ENCODE measurements at regions not wholly inside any gene's neighbourhood (a gene's known extent, or its start where the extent isn't known, plus 50 kb on each side); places are given as distances from the start of the nearest gene placed in this dataset.

- TF ChIP-seq USF1 (CRISPR knock-in tag; IDR thresholded peaks at IDR 0.05) (no peak), JUND (IDR thresholded peaks at IDR 0.05; ENCODE audit: borderline replicate concordance, low read depth, low read length) (no peak), JUND (tag; IDR thresholded peaks at IDR 0.05; ENCODE audit: borderline replicate concordance, low read depth, low read length) (no peak), SMC3 (conservative IDR thresholded peaks at IDR 0.05; ENCODE audit: insufficient read depth, low read depth, low read length) (no peak), REST (IDR thresholded peaks at IDR 0.05; ENCODE audit: borderline replicate concordance) (no peak), REST (CRISPR knock-in tag; IDR thresholded peaks at IDR 0.05; ENCODE audit: low read depth) (no peak), EP300 (IDR thresholded peaks at IDR 0.05; ENCODE audit: low read length) (no peak), POLR2AphosphoS5 (IDR thresholded peaks at IDR 0.05; ENCODE audit: control insufficient read depth, insufficient read depth, low read depth, low read length) (no peak), EZH2 (IDR thresholded peaks at IDR 0.05; ENCODE audit: borderline replicate concordance, low read depth, low read length) (no peak), GABPA (tag; conservative IDR thresholded peaks at IDR 0.05; ENCODE audit: low read depth) (no peak), CTCF (IDR thresholded peaks at IDR 0.05 in 2 of 3, conservative IDR thresholded peaks at IDR 0.05 in 1 of 3; ENCODE audit: insufficient read depth in 2 of 3, low read depth in 1 of 3, low read length in 3 of 3) (no peak), CEBPB (tag; IDR thresholded peaks at IDR 0.05) (no peak), ZNF431 (CRISPR knock-in tag; IDR thresholded peaks at IDR 0.05) (no peak)
- TF ChIP-seq, protein P1, sequence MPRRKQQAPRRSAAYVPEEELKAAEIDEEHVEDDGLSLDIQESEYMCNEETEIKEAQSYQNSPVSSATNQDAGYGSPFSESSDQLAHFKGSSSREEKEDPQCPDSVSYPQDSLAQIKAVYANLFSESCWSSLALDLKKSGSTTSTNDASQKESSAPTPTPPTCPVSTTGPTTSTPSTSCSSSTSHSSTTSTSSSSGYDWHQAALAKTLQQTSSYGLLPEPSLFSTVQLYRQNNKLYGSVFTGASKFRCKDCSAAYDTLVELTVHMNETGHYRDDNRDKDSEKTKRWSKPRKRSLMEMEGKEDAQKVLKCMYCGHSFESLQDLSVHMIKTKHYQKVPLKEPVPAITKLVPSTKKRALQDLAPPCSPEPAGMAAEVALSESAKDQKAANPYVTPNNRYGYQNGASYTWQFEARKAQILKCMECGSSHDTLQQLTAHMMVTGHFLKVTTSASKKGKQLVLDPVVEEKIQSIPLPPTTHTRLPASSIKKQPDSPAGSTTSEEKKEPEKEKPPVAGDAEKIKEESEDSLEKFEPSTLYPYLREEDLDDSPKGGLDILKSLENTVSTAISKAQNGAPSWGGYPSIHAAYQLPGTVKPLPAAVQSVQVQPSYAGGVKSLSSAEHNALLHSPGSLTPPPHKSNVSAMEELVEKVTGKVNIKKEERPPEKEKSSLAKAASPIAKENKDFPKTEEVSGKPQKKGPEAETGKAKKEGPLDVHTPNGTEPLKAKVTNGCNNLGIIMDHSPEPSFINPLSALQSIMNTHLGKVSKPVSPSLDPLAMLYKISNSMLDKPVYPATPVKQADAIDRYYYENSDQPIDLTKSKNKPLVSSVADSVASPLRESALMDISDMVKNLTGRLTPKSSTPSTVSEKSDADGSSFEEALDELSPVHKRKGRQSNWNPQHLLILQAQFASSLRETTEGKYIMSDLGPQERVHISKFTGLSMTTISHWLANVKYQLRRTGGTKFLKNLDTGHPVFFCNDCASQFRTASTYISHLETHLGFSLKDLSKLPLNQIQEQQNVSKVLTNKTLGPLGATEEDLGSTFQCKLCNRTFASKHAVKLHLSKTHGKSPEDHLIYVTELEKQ (CRISPR knock-in tag; IDR thresholded peaks at IDR 0.05) = no peak
- TF ChIP-seq, protein P2, sequence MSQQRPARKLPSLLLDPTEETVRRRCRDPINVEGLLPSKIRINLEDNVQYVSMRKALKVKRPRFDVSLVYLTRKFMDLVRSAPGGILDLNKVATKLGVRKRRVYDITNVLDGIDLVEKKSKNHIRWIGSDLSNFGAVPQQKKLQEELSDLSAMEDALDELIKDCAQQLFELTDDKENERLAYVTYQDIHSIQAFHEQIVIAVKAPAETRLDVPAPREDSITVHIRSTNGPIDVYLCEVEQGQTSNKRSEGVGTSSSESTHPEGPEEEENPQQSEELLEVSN (IDR thresholded peaks at IDR 0.05; ENCODE audit: borderline replicate concordance in 1 of 2, extremely low read depth in 1 of 2, insufficient read depth in 1 of 2, insufficient read length in 1 of 2, low read depth in 1 of 2, low read length in 1 of 2, poor library complexity in 1 of 2, severe bottlenecking in 1 of 2) = no peak
Measured at GRCh38 chr10:76738991-76739390, 898.6 kb downstream of the KCNMA1 start.

Data from K562 (cell line).